SU-DHL-6 (cell line): ENCODE measurements at regions not wholly inside any gene's neighbourhood (a gene's known extent, or its start where the extent isn't known, plus 50 kb on each side); places are given as distances from the start of the nearest gene placed in this dataset.

Source experiments
- H2AFZ ChIP-seq: fragments of 200-600 bp; sonication (generic); 2 replicates; pipeline ENCODE4 v1.6.1; 2014; ENCODE audit warnings: low read depth, mild to moderate bottlenecking, moderate library complexity, mixed read lengths, antibody characterized with exemption, low read length; ENCODE audit not compliant: severe bottlenecking
- H3F3A ChIP-seq: fragments of 200-600 bp; shearing (Covaris generic); 2 replicates; pipeline ENCODE4 v1.6.0; 2016; ENCODE audit warnings: antibody characterized with exemption, mild to moderate bottlenecking; ENCODE audit not compliant: insufficient read depth
- H3K27ac ChIP-seq: fragments of 200-600 bp; sonication (generic); 2 replicates; pipeline ENCODE4 v1.5.1; 2016; ENCODE audit warnings: low read depth, mild to moderate bottlenecking, low read length, moderate library complexity, mixed read lengths
- H3K27me3 ChIP-seq: fragments of 200-600 bp; sonication (generic), shearing (Covaris generic); 2 replicates; pipeline ENCODE4 v1.6.0; 2014; ENCODE audit warnings: mild to moderate bottlenecking, low read length
- H3K36me3 ChIP-seq: fragments of 200-600 bp; sonication (generic); 2 replicates; pipeline ENCODE4 v1.6.1; 2014; ENCODE audit warnings: mild to moderate bottlenecking, low read length, mixed read lengths
- H3K4me2 ChIP-seq: fragments of 300-600, 200-600 bp; shearing (Covaris generic), sonication (generic); 2 replicates; pipeline ENCODE4 v1.6.0; 2014; ENCODE audit warnings: low read length, low read depth, mild to moderate bottlenecking; ENCODE audit not compliant: poor library complexity, severe bottlenecking
- H3K4me3 ChIP-seq: fragments of 200-600 bp; sonication (generic); 2 replicates; pipeline ENCODE4 v1.5.1; 2014; ENCODE audit warnings: antibody characterized with exemption, low read length, mild to moderate bottlenecking, mixed read lengths; ENCODE audit not compliant: insufficient read depth, poor library complexity, severe bottlenecking
- H3K79me2 ChIP-seq: fragments of 200-600 bp; sonication (generic); 2 replicates; pipeline ENCODE4 v1.6.1; 2014; ENCODE audit warnings: mild to moderate bottlenecking, low read length, moderate library complexity; ENCODE audit not compliant: insufficient read depth
- H3K9ac ChIP-seq: fragments of 200-600 bp; sonication (generic); 2 replicates; pipeline ENCODE4 v1.7.0; 2014; ENCODE audit warnings: mild to moderate bottlenecking, low read length
- H3K9me2 ChIP-seq: fragments of 200-600 bp; sonication (generic); replicated peaks from 2 replicates; pipeline ENCODE4 v1.6.1; 2014; ENCODE audit warnings: low read length; ENCODE audit not compliant: insufficient read depth
- H3K9me3 ChIP-seq: fragments of 200-600 bp; sonication (generic); 2 replicates; pipeline ENCODE4 v1.6.1; 2014; ENCODE audit warnings: low read length, mixed read lengths; ENCODE audit not compliant: insufficient read depth
- H4K20me1 ChIP-seq: fragments of 200-600 bp; sonication (generic); 2 replicates; pipeline ENCODE4 v1.6.1; 2014; ENCODE audit warnings: low read depth, mild to moderate bottlenecking, antibody characterized with exemption, low read length, moderate library complexity, mixed read lengths
- CTCF ChIP-seq: fragments of 200-600 bp; sonication (generic); IDR thresholded peaks from one replicate; pipeline ENCODE4 v1.5.1; 2017; ENCODE audit warnings: antibody characterized with exemption, mild to moderate bottlenecking, low read length, moderate library complexity; ENCODE audit not compliant: insufficient read depth, poor library complexity, severe bottlenecking
- EZH2phosphoT487 ChIP-seq: fragments of 200-600 bp; sonication (generic), shearing (Covaris generic); conservative IDR thresholded peaks from 2 replicates; pipeline ENCODE4 v1.6.1; 2018; ENCODE audit warnings: mild to moderate bottlenecking, antibody characterized with exemption, low read length, moderate library complexity, mixed read lengths

- Histone ChIP-seq H3F3A (no peaks in the 10 kb centered on the region), H3K36me3 (no peaks in the 10 kb centered on the region), H3K27ac (no peak overlapping the region), H3K4me3 (no peak overlapping the region), H2AFZ (no peak overlapping the region), H3K27me3 (no peaks in the 10 kb centered on the region), H3K9me2 (no peaks in the 10 kb centered on the region), H3K4me2 (no peak overlapping the region), H3K9me3 (no peaks in the 10 kb centered on the region), H3K9ac (no peak overlapping the region), H4K20me1 (no peaks in the 10 kb centered on the region), H3K79me2 (no peaks in the 10 kb centered on the region)
- TF ChIP-seq EZH2phosphoT487 (no peak), CTCF (no peak)
Measured at GRCh38 chr4:81838586-81838985, 366.9 kb upstream of the RASGEF1B start.

GRCh38 chr4:81836716-81837115 is 365.0 kb upstream of the RASGEF1B start:
- Histone ChIP-seq H2AFZ (no peak overlapping the region), H3K36me3 (no peaks in the 10 kb centered on the region), H4K20me1 (no peaks in the 10 kb centered on the region), H3K4me2 (no peak overlapping the region), H3K27me3 (no peaks in the 10 kb centered on the region), H3K27ac (no peak overlapping the region), H3F3A (no peaks in the 10 kb centered on the region), H3K9ac (no peak overlapping the region), H3K79me2 (no peaks in the 10 kb centered on the region), H3K9me2 (no peaks in the 10 kb centered on the region), H3K4me3 (no peak overlapping the region), H3K9me3 (no peaks in the 10 kb centered on the region)
- TF ChIP-seq EZH2phosphoT487: no peak
- TF ChIP-seq CTCF: no peak

- Histone ChIP-seq H3K9me2 (no peaks in the 10 kb centered on the region), H3K4me2 (no peak overlapping the region)
Measured at GRCh38 chr4:81833576-81833975, 361.9 kb upstream of the RASGEF1B start.

More at GRCh38 chr4:81833576-81833975, 361.9 kb upstream of the RASGEF1B start:
- Histone ChIP-seq H3F3A (no peaks in the 10 kb centered on the region), H3K27ac (no peak overlapping the region), H3K36me3 (no peaks in the 10 kb centered on the region), H3K9me3 (no peaks in the 10 kb centered on the region), H4K20me1 (no peaks in the 10 kb centered on the region), H3K4me3 (no peak overlapping the region), H2AFZ (no peak overlapping the region), H3K9ac (no peak overlapping the region), H3K27me3 (no peaks in the 10 kb centered on the region), H3K79me2 (no peaks in the 10 kb centered on the region)
- no peak for TF ChIP-seq CTCF
- TF ChIP-seq EZH2phosphoT487: no peak
